Type B pancreatic cell (in vitro differentiated cells): ENCODE measurements at regions not wholly inside any gene's neighbourhood (a gene's known extent, or its start where the extent isn't known, plus 50 kb on each side); places are given as distances from the start of the nearest gene placed in this dataset.

ENCODE experiments used
- DNase-seq: peaks from one replicate; pipeline ENCODE4 v3.0.0; 2021; ENCODE audit warnings: mixed read lengths; ENCODE audit not compliant: unreplicated experiment; ENCODE audit errors: extremely low spot score
- H3K27ac Mint-ChIP-seq: 2 replicates; pipeline ENCODE4 v1.8.0; 2021; ENCODE audit warnings: mild to moderate bottlenecking, mixed read lengths
- H3K27me3 Mint-ChIP-seq: 2 replicates; pipeline ENCODE4 v1.8.0; 2021; ENCODE audit warnings: mixed read lengths
- H3K36me3 Mint-ChIP-seq: 2 replicates; pipeline ENCODE4 v1.8.0; 2021; ENCODE audit warnings: mixed read lengths
- H3K4me1 Mint-ChIP-seq: one replicate; pipeline ENCODE4 v1.8.0; 2021; ENCODE audit warnings: mixed read lengths; ENCODE audit not compliant: unreplicated experiment
- H3K4me3 Mint-ChIP-seq: 2 replicates; pipeline ENCODE4 v1.8.0; 2021; ENCODE audit warnings: mild to moderate bottlenecking, mixed read lengths
- H3K9me3 Mint-ChIP-seq: 2 replicates; pipeline ENCODE4 v1.8.0; 2021; ENCODE audit warnings: mixed read lengths
- TF ChIP-seq, protein P1 (sequence below): fragments of 200-600 bp; sonication (generic); conservative IDR thresholded peaks from 2 replicates; pipeline ENCODE4 v1.5.0; 2021; ENCODE audit warnings: antibody characterized with exemption, mild to moderate bottlenecking

DNA sequence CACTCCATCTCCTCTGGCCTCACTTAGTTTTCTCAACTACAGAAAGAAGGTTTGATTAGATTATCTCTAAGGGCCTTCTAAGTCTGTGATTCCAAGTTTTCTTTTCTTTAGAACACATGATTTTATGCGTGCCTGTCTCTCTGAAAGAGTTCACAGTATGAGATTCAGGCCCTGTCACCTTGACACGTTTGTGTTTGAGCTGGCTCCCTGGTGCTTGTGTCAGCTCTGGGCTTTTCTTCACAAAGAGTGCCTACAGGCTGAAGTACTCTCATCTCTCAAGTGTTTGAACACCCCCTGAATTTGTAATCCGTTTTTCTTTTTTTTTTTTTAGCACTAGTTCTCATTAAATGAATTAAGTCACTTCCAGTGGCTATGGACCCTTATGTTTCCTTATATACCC is 306.9 kb upstream of the C9orf72 start:
- no peak for DNase-seq
- Mint-ChIP-seq H3K27ac (peak overlapping the region; percentile 53), H3K4me1 (peaks cover 5% of the 10 kb centered on the region), H3K4me3 (no peak overlapping the region), H3K36me3 (peaks cover 4% of the 10 kb centered on the region), H3K9me3 (peaks cover 5% of the 10 kb centered on the region), H3K27me3 (no peaks in the 10 kb centered on the region)
- TF ChIP-seq, protein P1, sequence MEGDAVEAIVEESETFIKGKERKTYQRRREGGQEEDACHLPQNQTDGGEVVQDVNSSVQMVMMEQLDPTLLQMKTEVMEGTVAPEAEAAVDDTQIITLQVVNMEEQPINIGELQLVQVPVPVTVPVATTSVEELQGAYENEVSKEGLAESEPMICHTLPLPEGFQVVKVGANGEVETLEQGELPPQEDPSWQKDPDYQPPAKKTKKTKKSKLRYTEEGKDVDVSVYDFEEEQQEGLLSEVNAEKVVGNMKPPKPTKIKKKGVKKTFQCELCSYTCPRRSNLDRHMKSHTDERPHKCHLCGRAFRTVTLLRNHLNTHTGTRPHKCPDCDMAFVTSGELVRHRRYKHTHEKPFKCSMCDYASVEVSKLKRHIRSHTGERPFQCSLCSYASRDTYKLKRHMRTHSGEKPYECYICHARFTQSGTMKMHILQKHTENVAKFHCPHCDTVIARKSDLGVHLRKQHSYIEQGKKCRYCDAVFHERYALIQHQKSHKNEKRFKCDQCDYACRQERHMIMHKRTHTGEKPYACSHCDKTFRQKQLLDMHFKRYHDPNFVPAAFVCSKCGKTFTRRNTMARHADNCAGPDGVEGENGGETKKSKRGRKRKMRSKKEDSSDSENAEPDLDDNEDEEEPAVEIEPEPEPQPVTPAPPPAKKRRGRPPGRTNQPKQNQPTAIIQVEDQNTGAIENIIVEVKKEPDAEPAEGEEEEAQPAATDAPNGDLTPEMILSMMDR = no peak

DNA sequence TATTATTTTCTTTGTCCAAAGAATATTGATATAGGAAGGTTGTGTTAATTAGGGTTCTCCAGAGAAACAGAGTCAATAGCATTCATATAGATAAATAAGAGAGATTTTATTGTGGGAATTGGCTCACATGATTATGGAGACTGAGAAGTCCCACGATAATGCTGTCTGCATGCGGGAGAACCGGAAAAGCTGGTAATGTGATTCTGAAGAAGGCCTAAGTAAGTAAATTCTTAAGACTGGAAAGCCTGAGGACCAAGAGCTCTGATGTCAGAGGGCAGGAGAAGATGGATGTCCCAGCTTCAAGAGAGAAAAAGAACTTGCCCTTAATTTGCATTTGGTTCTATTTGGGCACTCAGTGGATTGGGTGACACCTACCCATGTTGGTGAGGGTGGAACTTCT is 307.4 kb upstream of the C9orf72 start:
- DNase-seq = no peak
- Mint-ChIP-seq H3K4me3 (no peak overlapping the region), H3K27me3 (no peaks in the 10 kb centered on the region), H3K36me3 (peaks cover 4% of the 10 kb centered on the region), H3K4me1 (peaks cover 5% of the 10 kb centered on the region), H3K27ac (peak overlapping the region; percentile 53), H3K9me3 (peaks cover 5% of the 10 kb centered on the region)
- TF ChIP-seq, protein P1 = no peak

DNA sequence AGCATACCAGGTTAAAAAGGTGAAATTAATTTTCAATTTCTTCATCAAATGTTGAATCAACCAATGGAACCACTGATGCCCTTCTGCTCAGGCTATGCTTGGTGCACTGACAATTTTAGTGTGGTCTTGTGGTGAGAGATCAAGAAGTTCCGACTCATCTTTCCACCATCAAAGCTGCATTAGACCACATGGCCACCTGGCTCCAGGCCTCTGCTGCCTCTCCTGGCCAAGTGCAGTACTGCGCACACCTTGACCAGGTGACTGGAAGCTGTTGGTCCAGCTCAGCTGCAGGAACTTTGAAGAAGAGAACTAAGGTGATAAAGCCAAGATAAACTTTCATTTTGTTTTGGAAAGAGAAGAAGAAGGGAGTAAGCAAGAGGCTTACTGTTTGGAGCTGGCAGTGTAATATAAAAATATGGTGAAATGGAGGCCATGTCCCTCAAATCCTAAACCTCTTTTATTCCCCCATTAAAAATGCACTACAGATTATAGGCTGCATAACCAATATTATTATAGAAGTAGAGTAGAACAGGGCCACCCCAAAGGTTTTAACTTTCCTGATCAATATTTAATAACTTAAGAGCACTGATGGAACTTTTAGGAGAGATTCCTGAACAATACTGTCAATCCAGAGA is 315.5 kb upstream of the C9orf72 start:
- no peaks in the 10 kb centered on the region for H3K4me1 Mint-ChIP-seq
- no peak for DNase-seq
- no peak overlapping the region for H3K4me3 Mint-ChIP-seq
- TF ChIP-seq, protein P1 = peak; percentile 75
- H3K36me3 Mint-ChIP-seq = no peaks in the 10 kb centered on the region
- H3K27ac Mint-ChIP-seq = no peak overlapping the region
- H3K9me3 Mint-ChIP-seq = peaks cover 10% of the 10 kb centered on the region
- H3K27me3 Mint-ChIP-seq = no peaks in the 10 kb centered on the region

DNA sequence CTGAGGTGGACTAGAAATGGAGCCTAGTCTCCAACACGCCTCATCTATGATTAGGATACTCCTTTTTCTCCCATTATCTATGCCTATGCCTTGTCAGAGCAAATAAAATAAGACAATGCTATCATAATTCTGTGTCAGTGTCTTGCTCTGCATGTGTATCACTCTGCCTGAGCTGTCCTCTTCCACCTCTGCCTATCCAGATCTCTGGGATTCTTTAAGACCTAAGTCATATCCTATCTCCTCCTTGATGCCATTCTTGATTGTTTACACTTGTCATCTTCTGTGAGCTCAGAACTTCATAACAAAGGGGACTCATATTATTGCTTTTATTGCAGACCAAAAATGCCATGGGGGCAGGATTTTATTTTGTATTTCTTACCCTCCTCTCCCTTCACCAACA is 351.2 kb upstream of the C9orf72 start:
- H3K9me3 Mint-ChIP-seq = no peaks in the 10 kb centered on the region
- H3K27me3 Mint-ChIP-seq = no peaks in the 10 kb centered on the region
- H3K27ac Mint-ChIP-seq = no peak overlapping the region
- TF ChIP-seq, protein P1 = no peak
- H3K36me3 Mint-ChIP-seq = no peaks in the 10 kb centered on the region
- no peak for DNase-seq
- no peak overlapping the region for H3K4me3 Mint-ChIP-seq
- no peaks in the 10 kb centered on the region for H3K4me1 Mint-ChIP-seq

DNA sequence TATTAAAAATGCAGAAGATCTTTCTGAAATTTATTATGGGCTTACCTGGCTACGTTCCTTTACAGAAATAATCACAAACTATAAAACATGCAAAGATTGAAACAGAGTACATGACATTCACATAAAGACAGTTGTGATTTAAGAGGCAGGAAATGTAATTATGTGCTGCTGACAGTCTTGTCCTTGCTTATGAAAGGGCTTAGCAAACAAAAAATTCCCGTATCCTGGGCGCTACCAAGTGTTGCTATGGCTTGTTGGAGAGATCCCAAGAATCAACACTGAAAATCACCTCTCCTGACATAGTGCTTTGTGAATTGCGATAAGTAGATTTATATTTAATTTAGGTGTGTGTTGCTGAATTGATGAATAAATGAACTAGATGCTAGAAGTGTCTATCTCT is 352.5 kb upstream of the C9orf72 start:
- TF ChIP-seq, protein P1 = no peak
- Mint-ChIP-seq H3K27me3 (no peaks in the 10 kb centered on the region), H3K9me3 (no peaks in the 10 kb centered on the region), H3K4me1 (no peaks in the 10 kb centered on the region), H3K4me3 (no peak overlapping the region), H3K36me3 (no peaks in the 10 kb centered on the region), H3K27ac (no peak overlapping the region)
- no peak for DNase-seq

DNA sequence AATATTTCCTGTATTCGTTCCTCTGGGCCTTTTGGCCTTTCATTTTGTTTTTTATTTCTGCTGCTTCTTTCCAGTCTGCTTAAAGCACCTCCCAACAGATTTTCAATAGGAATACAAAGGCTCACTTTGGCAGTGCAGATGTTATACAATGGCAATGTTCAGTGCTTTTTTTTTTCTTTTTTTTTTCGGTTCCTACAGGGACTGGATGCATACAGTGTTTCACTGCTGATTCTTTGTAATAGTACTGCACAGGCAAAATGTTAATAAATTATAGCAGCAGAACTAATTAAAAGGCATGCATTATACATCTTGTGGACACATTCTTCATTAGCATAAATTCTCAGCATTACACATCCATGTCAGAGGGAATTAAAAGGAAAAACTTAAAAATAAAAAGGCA is 356.6 kb upstream of the C9orf72 start:
- peaks cover 16% of the 10 kb centered on the region for H3K4me1 Mint-ChIP-seq
- no peaks in the 10 kb centered on the region for H3K27me3 Mint-ChIP-seq
- no peak overlapping the region for H3K4me3 Mint-ChIP-seq
- H3K27ac Mint-ChIP-seq = no peak overlapping the region
- no peaks in the 10 kb centered on the region for H3K36me3 Mint-ChIP-seq
- no peaks in the 10 kb centered on the region for H3K9me3 Mint-ChIP-seq
- no peak for DNase-seq
- TF ChIP-seq, protein P1 = no peak
